GM10266 (cell line): ENCODE measurements at regions not wholly inside any gene's neighbourhood (a gene's known extent, or its start where the extent isn't known, plus 50 kb on each side); places are given as distances from the start of the nearest gene placed in this dataset.

ENCODE experiments used
- DNase-seq: peaks from one replicate; pipeline ENCODE4 v3.0.0; 2012; ENCODE audit errors: extremely low spot score
- CTCF ChIP-seq: IDR thresholded peaks from 2 replicates; pipeline ENCODE4 v1.5.1; 2012; ENCODE audit warnings: mild to moderate bottlenecking, low read depth; ENCODE audit not compliant: control insufficient read depth, insufficient read depth; ENCODE audit errors: missing control alignments

GRCh38 chr20:52665441-52665840 lies 306.7 kb upstream of the TSHZ2 start:
- TF ChIP-seq CTCF = no peak

DNA sequence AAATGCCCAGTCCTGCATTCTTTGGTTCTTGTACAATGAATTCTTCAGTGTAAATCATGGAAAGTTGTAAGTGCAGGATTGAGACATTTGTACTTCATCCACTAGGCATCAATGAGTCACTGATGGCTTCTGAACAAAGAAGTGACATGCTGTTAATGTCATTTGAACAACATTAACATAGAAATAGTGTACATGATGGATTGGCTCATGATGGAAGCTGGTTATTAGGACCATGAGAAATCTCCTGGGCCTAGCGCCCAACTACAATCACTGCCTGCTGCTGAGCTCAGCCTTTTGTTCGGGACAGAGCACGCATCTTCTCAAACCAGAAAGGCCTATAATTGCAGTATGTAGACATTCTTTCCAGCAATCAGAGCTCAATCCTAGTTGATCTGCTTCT lies 316.8 kb upstream of the TSHZ2 start:
- TF ChIP-seq CTCF = no peak
- no peak for DNase-seq

More at GRCh38 chr20:52665441-52665840, 306.7 kb upstream of the TSHZ2 start:
- no peak for DNase-seq

- no peak for DNase-seq
- TF ChIP-seq CTCF = no peak
Observed at GRCh38 chr20:52654567-52654966, 317.6 kb upstream of the TSHZ2 start.

- no peak for DNase-seq
- no peak for TF ChIP-seq CTCF
Observed at GRCh38 chr20:52652271-52652670, 319.9 kb upstream of the TSHZ2 start.

DNA sequence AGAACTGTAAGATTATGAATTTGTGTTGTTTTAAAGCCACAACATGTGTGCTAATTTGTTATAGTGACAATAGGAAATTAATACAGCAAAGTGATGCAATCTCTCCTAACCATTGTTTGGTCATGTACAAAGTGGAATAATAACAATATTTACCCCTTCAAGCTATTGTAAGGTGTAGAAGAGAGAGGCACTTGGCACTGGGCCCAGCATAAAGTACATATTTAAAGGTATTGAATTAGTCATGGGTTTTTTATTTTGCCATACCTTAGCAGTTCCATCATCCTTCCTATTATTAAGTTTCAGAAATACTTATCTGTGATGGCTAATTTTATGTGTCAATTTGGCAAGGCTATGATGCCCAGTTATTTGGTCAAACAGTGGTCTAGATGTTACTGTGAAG lies 322.4 kb upstream of the TSHZ2 start:
- no peak for TF ChIP-seq CTCF
- DNase-seq = no peak

DNA sequence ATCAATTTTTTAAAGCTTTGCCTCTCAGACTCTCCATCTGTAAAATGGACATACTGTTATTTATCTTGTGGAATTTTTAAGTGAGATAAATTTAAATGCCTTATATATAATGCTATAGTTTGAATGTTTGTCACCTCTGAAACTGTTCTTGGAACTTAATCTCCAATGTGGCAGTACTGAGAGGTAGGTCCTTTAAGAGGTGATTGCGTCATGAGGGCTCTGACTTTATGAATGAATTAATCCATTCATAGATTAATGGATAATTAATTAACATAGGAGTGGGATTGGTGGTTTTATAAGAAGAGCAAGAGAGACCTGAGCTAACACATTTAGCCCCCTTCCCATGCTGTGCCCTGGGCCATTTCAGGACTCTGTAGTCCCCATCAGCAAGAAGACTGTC lies 326.3 kb upstream of the TSHZ2 start:
- TF ChIP-seq CTCF = no peak
- no peak for DNase-seq

DNA sequence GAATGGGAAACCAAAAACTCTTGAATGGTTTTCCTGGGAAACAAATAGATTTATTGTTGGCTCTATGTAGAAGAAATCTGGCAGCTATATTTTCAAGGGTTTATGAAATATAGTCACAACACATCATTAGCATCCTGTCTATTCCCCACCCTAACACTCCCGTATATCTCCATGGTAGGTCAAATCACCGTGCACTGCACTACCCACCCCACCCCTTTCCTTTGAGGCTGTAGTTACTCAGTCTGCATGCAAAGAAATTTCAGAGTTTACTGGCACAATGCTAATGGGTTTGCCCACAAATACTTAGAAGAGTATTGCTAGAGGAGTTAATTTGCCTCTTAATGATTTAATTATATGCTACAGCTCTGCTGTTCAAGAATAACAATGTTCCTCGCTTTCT lies 329.1 kb upstream of the TSHZ2 start:
- TF ChIP-seq CTCF = no peak
- no peak for DNase-seq

DNA sequence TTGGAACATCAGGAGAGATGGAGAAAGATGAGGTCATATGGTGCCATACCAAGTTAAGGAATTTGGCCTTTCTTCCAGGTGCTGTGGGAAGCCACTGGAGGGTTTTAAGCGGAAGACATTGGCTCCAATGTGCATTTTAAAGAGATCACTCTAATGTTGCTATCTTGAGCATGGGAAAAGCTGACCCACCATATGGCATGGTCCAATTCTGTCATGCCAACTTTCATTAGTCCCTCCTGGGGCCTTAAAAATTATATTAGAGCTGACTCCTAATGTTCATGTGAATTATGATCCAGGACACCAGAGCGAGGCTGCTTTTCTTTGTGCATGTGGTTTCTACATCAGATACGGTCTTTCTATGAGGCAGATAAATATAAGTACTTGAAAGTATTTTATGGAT lies 335.0 kb upstream of the TSHZ2 start:
- no peak for TF ChIP-seq CTCF

More for the DNA sequence above, 335.0 kb upstream of the TSHZ2 start:
- DNase-seq = no peak
